C4-2B (cell line): ENCODE measurements at regions not wholly inside any gene's neighbourhood (a gene's known extent, or its start where the extent isn't known, plus 50 kb on each side); places are given as distances from the start of the nearest gene placed in this dataset.
"Not testable (repeated sequence)": the region's sequence is repeated elsewhere in the genome, so short reads cannot be mapped to it uniquely, and the experiment has no call there.

Source experiments
- CTCF ChIP-seq: fragments of 450-650 bp; conservative IDR thresholded peaks from 2 replicates; pipeline ENCODE4 v1.5.1; 2017; ENCODE audit warnings: mild to moderate bottlenecking
- ZFX ChIP-seq: fragments of 450-650 bp; IDR thresholded peaks from 2 replicates; pipeline ENCODE4 v1.6.1; 2017

- not testable (repeated sequence) for TF ChIP-seq CTCF, ZFX
These were observed 315.1 kb downstream of the GOLGA6L6 start for GRCh38 chr15:20226531-20226930.
